ENCODE measurements at regions not wholly inside any gene's neighbourhood (a gene's known extent, or its start where the extent isn't known, plus 50 kb on each side); places are given as distances from the start of the nearest gene placed in this dataset.

- Histone ChIP-seq H3K4me1 (ENCODE audit: control insufficient read depth, extremely low read depth, insufficient read depth, low read length) (peaks cover 18% of the 10 kb centered on the region), H2AFZ (ENCODE audit: control insufficient read depth, low read length) (no peak overlapping the region), H3K27me3 (ENCODE audit: control insufficient read depth, extremely low read depth, insufficient read depth, low read length) (no peaks in the 10 kb centered on the region), H3K9ac (ENCODE audit: control insufficient read depth, extremely low read depth, insufficient read depth, low read length) (no peak overlapping the region), H3K9me3 (ENCODE audit: control insufficient read depth, low read depth, low read length) (no peaks in the 10 kb centered on the region), H3K4me3 (ENCODE audit: control insufficient read depth in 2 of 3, extremely low read depth in 1 of 3, insufficient read depth in 2 of 3, low read depth in 1 of 3, low read length in 3 of 3) (no peak overlapping the region), H3K27ac (ENCODE audit: control insufficient read depth, insufficient read depth, low read length) (no peak overlapping the region), H3K79me2 (ENCODE audit: control insufficient read depth, insufficient read depth, low read length) (no peaks in the 10 kb centered on the region), H3K4me2 (ENCODE audit: control insufficient read depth, extremely low read depth, insufficient read depth, low read depth, low read length) (no peak overlapping the region), H3K36me3 (ENCODE audit: control insufficient read depth in 2 of 2, extremely low read depth in 1 of 2, insufficient read depth in 2 of 2, low read length in 2 of 2) (no peaks in the 10 kb centered on the region), H4K20me1 (ENCODE audit: control insufficient read depth, extremely low read depth, insufficient read depth, low read length) (no peaks in the 10 kb centered on the region), H3K9me1 (ENCODE audit: control insufficient read depth, extremely low read depth, insufficient read depth, low read length) (no peaks in the 10 kb centered on the region)
- FAIRE-seq (no peak), DNase-seq (ENCODE audit: low read depth, low spot score) (no peak)
- dilution Hi-C loops (cut with MboI; ENCODE audit: extremely low pct_ligation_motif_present, low sequenced_read_pairs), result no loop called here
- TF ChIP-seq EZH2 (IDR thresholded peaks at IDR 0.05; ENCODE audit: low read length), result no peak
- no peak for TF ChIP-seq CTCF (optimal IDR thresholded peaks at IDR 0.05 in 1 of 3, IDR thresholded peaks at IDR 0.05 in 1 of 3, conservative IDR thresholded peaks at IDR 0.05 in 1 of 3; ENCODE audit: extremely low read depth in 1 of 3, insufficient read depth in 2 of 3, low read length in 3 of 3)
Measured at GRCh38 chr2:12399240-12399639, 317.5 kb upstream of the TRIB2 start.

GRCh38 chr2:12400543-12400942 is 316.2 kb upstream of the TRIB2 start:
- no peak overlapping the region for H3K27ac ChIP-seq (ENCODE audit: control insufficient read depth, insufficient read depth, low read length)
- TF ChIP-seq CTCF (optimal IDR thresholded peaks at IDR 0.05 in 1 of 3, IDR thresholded peaks at IDR 0.05 in 1 of 3, conservative IDR thresholded peaks at IDR 0.05 in 1 of 3; ENCODE audit: extremely low read depth in 1 of 3, insufficient read depth in 2 of 3, low read length in 3 of 3) (no peak), EZH2 (IDR thresholded peaks at IDR 0.05; ENCODE audit: low read length) (no peak)
- H4K20me1 ChIP-seq (ENCODE audit: control insufficient read depth, extremely low read depth, insufficient read depth, low read length), result no peaks in the 10 kb centered on the region
- H3K4me3 ChIP-seq (ENCODE audit: control insufficient read depth in 2 of 3, extremely low read depth in 1 of 3, insufficient read depth in 2 of 3, low read depth in 1 of 3, low read length in 3 of 3), result no peak overlapping the region
- no peak overlapping the region for H3K9ac ChIP-seq (ENCODE audit: control insufficient read depth, extremely low read depth, insufficient read depth, low read length)
- no peaks in the 10 kb centered on the region for H3K27me3 ChIP-seq (ENCODE audit: control insufficient read depth, extremely low read depth, insufficient read depth, low read length)
- dilution Hi-C loops (cut with MboI; ENCODE audit: extremely low pct_ligation_motif_present, low sequenced_read_pairs), result no loop called here
- H3K9me3 ChIP-seq (ENCODE audit: control insufficient read depth, low read depth, low read length), result no peaks in the 10 kb centered on the region
- H3K4me1 ChIP-seq (ENCODE audit: control insufficient read depth, extremely low read depth, insufficient read depth, low read length), result peaks cover 18% of the 10 kb centered on the region
- no peaks in the 10 kb centered on the region for H3K36me3 ChIP-seq (ENCODE audit: control insufficient read depth in 2 of 2, extremely low read depth in 1 of 2, insufficient read depth in 2 of 2, low read length in 2 of 2)
- H2AFZ ChIP-seq (ENCODE audit: control insufficient read depth, low read length), result no peak overlapping the region
- DNase-seq (ENCODE audit: low read depth, low spot score) (no peak), FAIRE-seq (no peak)
- H3K79me2 ChIP-seq (ENCODE audit: control insufficient read depth, insufficient read depth, low read length), result no peaks in the 10 kb centered on the region
- no peaks in the 10 kb centered on the region for H3K9me1 ChIP-seq (ENCODE audit: control insufficient read depth, extremely low read depth, insufficient read depth, low read length)
- H3K4me2 ChIP-seq (ENCODE audit: control insufficient read depth, extremely low read depth, insufficient read depth, low read depth, low read length), result no peak overlapping the region
